Stimulated activated CD8-positive, alpha-beta memory T cell treated with anti-CD3 and anti-CD28 coated beads, Interleukin-12 subunit alpha, Interleukin-12 subunit beta, amount 100 ng/mL, for 1 hour (primary cell): ENCODE measurements at regions not wholly inside any gene's neighbourhood (a gene's known extent, or its start where the extent isn't known, plus 50 kb on each side); places are given as distances from the start of the nearest gene placed in this dataset.
"Not testable (repeated sequence)": the region's sequence is repeated elsewhere in the genome, so short reads cannot be mapped to it uniquely, and the experiment has no call there.

ENCODE experiments used
- DNase-seq: peaks from one replicate; pipeline ENCODE4 v3.0.0-alpha.2; 2020; ENCODE audit warnings: low read depth

DNA sequence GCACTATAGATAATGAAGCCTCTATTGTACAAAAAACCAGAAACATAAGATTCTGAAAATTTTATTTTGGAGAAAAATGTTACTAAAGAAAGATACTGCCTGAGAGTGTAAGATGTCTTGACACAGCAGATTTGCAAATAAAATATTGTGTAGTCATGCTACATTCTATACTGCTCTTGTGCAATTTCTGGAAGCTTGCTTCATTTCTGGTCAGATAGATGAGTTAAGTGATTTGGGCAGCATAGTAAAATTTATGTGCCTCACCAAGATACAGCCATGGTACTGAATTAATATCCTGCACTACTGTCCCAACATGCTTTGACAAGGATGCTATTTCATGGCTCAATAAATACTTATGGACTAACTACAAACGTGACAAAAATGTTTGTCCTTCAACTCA lies 55.1 kb upstream of the STARD13 start:
- DNase-seq = no peak

GRCh38 chr13:33341861-33342452 lies 56.4 kb upstream of the STARD13 start:
- DNase-seq = no peak

GRCh38 chr13:33345842-33346241 lies 60.3 kb upstream of the STARD13 start:
- DNase-seq = no peak

GRCh38 chr13:33347861-33348260 lies 62.3 kb upstream of the STARD13 start:
- no peak for DNase-seq

- DNase-seq = no peak
Observed at GRCh38 chr13:33348366-33348765, 62.8 kb upstream of the STARD13 start.

- no peak for DNase-seq
Observed at GRCh38 chr13:33349288-33349985, 63.9 kb upstream of the STARD13 start.

DNA sequence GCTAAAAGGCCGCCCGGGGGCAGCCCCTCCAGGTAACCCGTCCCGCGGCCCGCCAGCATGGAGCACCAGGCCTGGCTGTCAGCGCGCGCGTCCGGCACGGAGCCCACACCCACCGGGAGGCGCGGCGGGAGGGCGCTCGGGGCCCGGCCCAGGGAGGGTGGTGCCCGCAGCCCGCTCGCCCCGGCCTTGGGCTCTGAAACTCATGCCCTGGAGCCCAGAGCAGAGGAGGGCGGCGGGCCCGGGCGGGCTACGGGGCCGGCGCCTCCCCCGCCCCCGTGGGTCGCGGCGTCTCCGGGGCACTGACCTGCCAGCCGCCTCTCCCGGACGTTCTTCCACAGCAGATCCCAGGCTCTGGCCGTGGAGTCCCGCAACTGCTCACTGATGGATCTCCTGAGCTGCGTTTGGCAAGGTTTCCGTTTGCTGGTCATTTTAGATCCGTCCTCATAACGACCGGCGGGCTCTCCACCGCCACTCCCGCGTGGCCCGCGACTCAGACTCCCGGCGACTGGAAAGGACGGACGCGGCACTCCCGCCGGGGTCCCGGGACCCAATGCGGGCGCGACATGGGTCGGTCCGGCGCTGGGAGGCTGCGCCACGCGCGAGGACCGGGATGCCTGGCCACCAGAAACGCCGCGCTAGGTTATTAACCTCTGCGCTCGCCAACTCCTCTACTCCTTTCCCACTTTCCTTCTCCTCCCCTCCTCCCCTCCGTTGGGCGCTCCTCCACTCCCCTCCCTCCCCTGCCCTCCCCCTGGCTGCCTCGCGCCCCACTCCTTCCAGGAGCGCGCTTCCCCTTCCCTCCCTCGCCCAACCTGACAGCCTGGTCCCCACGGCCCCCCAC lies 64.7 kb upstream of the STARD13 start:
- no peak for DNase-seq

GRCh38 chr13:33351319-33351718 lies 65.8 kb upstream of the STARD13 start:
- no peak for DNase-seq

- DNase-seq = no peak
Observed at GRCh38 chr13:33352041-33352440, 66.5 kb upstream of the STARD13 start.

- no peak for DNase-seq
Observed at GRCh38 chr13:33352526-33352925, 67.0 kb upstream of the STARD13 start.

DNA sequence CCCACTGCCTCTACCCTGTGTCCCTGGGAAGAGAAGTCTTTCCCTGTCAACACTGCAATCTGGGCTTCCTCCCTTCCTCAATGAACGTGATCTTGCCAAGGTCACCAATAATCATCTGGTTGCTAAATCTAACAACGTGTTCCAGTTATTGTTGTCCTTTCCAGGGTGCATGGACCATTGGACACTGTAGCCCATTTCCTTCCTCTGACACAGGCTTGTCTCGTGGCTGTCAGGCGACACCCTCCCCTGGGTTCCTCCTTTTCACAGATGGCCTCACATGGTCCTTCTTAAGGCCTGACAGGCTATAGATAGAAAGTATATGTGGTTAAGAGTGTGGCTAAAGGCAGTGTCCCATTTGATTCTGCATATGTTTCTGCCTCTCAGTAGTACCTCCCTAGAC lies 67.7 kb upstream of the STARD13 start:
- no peak for DNase-seq

DNA sequence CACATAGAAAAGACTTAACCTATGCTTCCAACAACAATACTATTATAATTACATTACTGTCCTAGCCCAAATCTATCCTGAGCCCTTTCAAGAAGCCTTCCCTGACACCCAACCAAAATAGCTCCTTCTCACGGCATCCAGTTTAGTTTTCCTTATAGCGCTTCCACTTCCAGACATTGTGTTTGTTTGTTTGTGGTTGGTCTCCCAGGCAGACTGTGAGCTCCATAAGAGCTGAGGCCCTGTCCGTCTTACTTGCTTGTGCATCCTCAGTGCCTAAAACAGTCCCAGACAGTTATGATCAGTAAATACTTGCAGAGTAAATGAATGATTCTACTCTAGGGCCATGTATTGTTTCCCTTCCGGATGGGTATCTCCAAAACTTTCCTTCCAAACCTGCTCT lies 68.1 kb upstream of the STARD13 start:
- DNase-seq = no peak

DNA sequence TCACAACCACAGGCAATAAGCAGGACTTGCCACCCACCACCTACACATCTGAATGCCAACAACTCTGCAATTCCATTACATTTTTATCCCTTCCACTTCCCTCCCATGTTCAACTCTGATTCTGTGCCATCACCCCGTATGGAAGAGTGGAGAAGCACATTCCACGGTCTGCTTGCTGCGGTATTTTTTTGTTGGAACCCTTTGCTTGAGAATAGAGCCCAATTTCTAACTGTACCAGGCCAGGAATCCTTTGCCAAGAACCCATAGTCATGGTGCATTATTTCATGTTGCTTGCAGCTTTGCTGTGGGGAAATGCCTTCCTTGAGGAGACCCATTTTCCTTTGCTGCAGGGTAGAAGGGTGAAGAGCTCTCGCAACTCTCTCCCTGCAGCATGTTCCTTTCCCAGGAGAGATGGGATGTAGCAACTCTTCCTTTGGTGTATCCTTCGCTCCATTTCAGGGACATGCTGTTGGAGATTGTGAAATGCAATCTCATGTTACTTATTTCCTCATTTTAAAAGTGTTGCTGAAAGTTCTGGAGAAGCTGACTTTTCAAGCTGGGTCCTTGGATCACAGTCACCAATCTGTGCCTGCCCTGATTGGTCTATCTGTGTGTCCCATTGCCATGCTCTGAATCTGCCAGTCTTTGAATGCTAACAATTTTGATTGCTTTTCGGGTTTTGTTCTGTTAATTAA lies 69.8 kb upstream of the STARD13 start:
- DNase-seq = no peak

DNA sequence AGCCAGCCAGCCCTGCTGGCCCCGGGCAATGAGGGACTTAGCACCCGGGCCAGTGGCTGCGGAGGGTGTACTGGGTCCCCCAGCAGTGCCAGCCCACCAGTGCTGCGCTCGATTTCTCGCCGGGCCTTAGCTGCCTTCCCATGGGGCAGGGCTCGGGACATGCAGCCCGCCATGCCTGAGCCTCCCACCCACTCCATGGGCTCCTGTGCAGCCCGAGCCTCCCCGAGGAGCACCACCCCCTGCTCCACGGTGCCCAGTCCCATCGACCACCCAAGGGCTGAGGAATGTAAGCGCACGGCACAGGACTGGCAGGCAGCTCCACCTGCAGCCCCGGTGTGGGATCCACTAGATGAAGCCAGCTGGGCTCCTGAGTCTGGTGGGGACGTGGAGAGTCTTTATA lies 72.5 kb upstream of the STARD13 start:
- DNase-seq = not testable (repeated sequence)

DNA sequence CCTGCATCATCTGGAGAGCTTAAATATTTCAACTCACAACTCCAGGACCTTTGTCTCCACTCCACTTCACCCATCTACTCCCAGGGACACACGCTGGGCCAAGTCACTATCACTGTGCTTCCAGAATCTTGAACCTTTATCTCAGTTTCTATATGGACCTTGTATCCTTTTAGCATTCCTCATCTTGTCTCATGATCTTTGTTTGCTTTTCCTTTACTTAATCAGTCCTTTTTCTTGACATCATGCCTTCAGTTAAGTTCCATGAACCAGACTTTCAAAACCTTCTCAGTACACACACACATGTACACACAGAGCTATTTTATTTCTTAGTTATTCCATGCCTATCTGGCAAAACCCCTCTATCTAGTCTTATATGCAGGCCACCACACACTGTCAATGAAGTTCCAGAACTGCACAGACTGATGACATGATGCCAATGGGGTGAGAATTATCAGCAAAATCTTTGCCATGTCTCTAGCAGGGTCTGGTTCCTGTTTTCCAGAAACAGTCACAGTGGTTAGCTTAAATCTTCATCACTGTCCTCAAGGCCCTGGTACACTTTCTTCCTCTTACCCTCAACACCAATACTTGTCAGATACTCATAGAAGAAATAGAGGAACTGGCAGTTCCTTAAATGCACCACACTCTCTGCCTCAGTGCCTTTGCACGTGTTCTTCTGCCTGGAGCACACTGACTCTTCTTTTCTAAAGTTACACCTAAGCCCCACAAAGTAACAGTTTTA lies 77.6 kb upstream of the STARD13 start:
- no peak for DNase-seq

- no peak for DNase-seq
Observed at GRCh38 chr13:33364192-33364591, 78.6 kb upstream of the STARD13 start.

- no peak for DNase-seq
Observed at GRCh38 chr13:33366469-33367062, 81.0 kb upstream of the STARD13 start.

GRCh38 chr13:33367171-33367895 lies 81.8 kb upstream of the STARD13 start:
- no peak for DNase-seq

- DNase-seq = no peak
Observed at GRCh38 chr13:33367926-33368325, 82.4 kb upstream of the STARD13 start.

DNA sequence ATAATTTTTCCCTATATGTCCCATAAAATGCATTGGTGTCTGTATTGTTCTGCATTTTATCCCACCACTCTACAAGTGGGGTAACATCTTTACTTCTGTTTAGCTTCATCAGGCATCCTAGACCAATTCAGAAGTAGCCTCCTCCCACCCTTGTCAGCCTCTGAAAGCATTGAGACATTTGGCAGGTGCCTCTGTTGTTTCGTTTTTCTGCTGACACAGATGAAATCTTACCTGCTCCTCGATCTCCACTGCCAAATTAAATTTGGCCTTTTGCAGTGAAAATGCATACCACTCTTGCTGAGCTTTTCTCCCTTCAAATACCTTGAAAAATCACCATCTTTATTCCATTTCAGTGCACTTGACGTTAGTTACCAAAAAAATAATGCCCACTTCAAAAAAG lies 83.5 kb upstream of the STARD13 start:
- no peak for DNase-seq
